OCI-LY3 (cell line): ENCODE measurements at regions not wholly inside any gene's neighbourhood (a gene's known extent, or its start where the extent isn't known, plus 50 kb on each side); places are given as distances from the start of the nearest gene placed in this dataset.

Source experiments
- H2AFZ ChIP-seq: fragments of 200-600, 300-600 bp; shearing (Covaris generic); 2 replicates; pipeline ENCODE4 v1.6.0; 2014; ENCODE audit warnings: antibody characterized with exemption, low read depth, low read length
- H3K27ac ChIP-seq: fragments of 200-600, 300-600 bp; sonication (generic); 2 replicates; pipeline ENCODE4 v1.5.1; 2014; ENCODE audit warnings: mild to moderate bottlenecking, low read length, moderate library complexity, mixed read lengths
- H3K27me3 ChIP-seq: fragments of 200-600, 300-600 bp; sonication (generic); 2 replicates; pipeline ENCODE4 v1.6.1; 2014; ENCODE audit warnings: low read depth, low read length, mixed read lengths
- H3K36me3 ChIP-seq: fragments of 200-600, 300-600 bp; sonication (generic); replicated peaks from 2 replicates; pipeline ENCODE3; 2014; ENCODE audit warnings: low read depth, low read length, mixed read lengths
- H3K4me1 ChIP-seq: fragments of 300-600, 200-600 bp; sonication (generic); 2 replicates; pipeline ENCODE4 v1.6.1; 2014; ENCODE audit warnings: low read length, mixed read lengths
- H3K4me2 ChIP-seq: fragments of 200-600, 300-600 bp; sonication (generic); 2 replicates; pipeline ENCODE4 v1.6.1; 2014; ENCODE audit warnings: low read length, mixed read lengths
- H3K4me3 ChIP-seq: fragments of 300-600, 200-600 bp; sonication (generic); 2 replicates; pipeline ENCODE4 v1.5.1; 2014; ENCODE audit warnings: antibody characterized with exemption, mild to moderate bottlenecking, low read length, moderate library complexity
- H3K79me2 ChIP-seq: fragments of 300-600, 200-600 bp; shearing (Covaris generic); 2 replicates; pipeline ENCODE4 v1.6.1; 2014; ENCODE audit warnings: mild to moderate bottlenecking, low read length, mixed read lengths
- H3K9ac ChIP-seq: fragments of 300-600, 200-600 bp; shearing (Covaris generic); 2 replicates; pipeline ENCODE4 v1.6.0; 2014; ENCODE audit warnings: mild to moderate bottlenecking, low read length, moderate library complexity
- H3K9me3 ChIP-seq: fragments of 200-600, 300-600 bp; shearing (Covaris generic); 2 replicates; pipeline ENCODE4 v1.6.1; 2014; ENCODE audit warnings: low read length, mixed read lengths; ENCODE audit not compliant: insufficient read depth
- H4K20me1 ChIP-seq: fragments of 200-600, 300-600 bp; sonication (generic); 2 replicates; pipeline ENCODE4 v1.6.1; 2016; ENCODE audit warnings: low read length, mixed read lengths; ENCODE audit not compliant: insufficient read depth
- CTCF ChIP-seq: fragments of 200-600, 300-600 bp; sonication (generic); IDR thresholded peaks from 2 replicates; pipeline ENCODE4 v1.5.1; 2014; ENCODE audit warnings: antibody characterized with exemption, low read length, low read depth
- EZH2phosphoT487 ChIP-seq: fragments of 200-600 bp; shearing (Covaris generic); IDR thresholded peaks from 2 replicates; pipeline ENCODE4 v1.6.1; 2018; ENCODE audit warnings: antibody characterized with exemption, mixed run types, low read depth

GRCh38 chr6:33954453-33954852 lies 150.7 kb upstream of the MLN start:
- no peak overlapping the region for H3K9ac ChIP-seq
- H3K79me2 ChIP-seq = no peaks in the 10 kb centered on the region
- H3K4me3 ChIP-seq = no peak overlapping the region
- H3K4me1 ChIP-seq = no peaks in the 10 kb centered on the region; the same call in 1 of the 2 replicates
- no peak overlapping the region for H3K27ac ChIP-seq
- no peaks in the 10 kb centered on the region for H3K27me3 ChIP-seq
- TF ChIP-seq EZH2phosphoT487 (no peak), CTCF (no peak)
- no peaks in the 10 kb centered on the region for H3K36me3 ChIP-seq
- H4K20me1 ChIP-seq = no peaks in the 10 kb centered on the region
- H2AFZ ChIP-seq = no peak overlapping the region
- H3K9me3 ChIP-seq = no peaks in the 10 kb centered on the region
- no peak overlapping the region for H3K4me2 ChIP-seq

- Histone ChIP-seq H3K36me3 (no peaks in the 10 kb centered on the region), H3K27ac (no peak overlapping the region), H3K79me2 (no peaks in the 10 kb centered on the region), H3K9ac (no peak overlapping the region), H2AFZ (no peak overlapping the region), H4K20me1 (no peaks in the 10 kb centered on the region), H3K9me3 (no peaks in the 10 kb centered on the region), H3K4me3 (no peak overlapping the region), H3K4me2 (no peak overlapping the region), H3K27me3 (no peaks in the 10 kb centered on the region), H3K4me1 (no peaks in the 10 kb centered on the region; the same call in 1 of the 2 replicates)
- TF ChIP-seq CTCF (no peak), EZH2phosphoT487 (no peak)
These were observed 149.4 kb upstream of the MLN start for GRCh38 chr6:33953171-33953570.

- no peaks in the 10 kb centered on the region for H3K9me3 ChIP-seq
- H3K4me3 ChIP-seq = no peak overlapping the region
- no peak overlapping the region for H3K4me2 ChIP-seq
- no peaks in the 10 kb centered on the region for H4K20me1 ChIP-seq
- no peaks in the 10 kb centered on the region for H3K36me3 ChIP-seq
- no peaks in the 10 kb centered on the region for H3K79me2 ChIP-seq
- H3K4me1 ChIP-seq = no peaks in the 10 kb centered on the region; the same call in 1 of the 2 replicates
- H3K27me3 ChIP-seq = no peaks in the 10 kb centered on the region
- TF ChIP-seq CTCF (no peak), EZH2phosphoT487 (no peak)
- H3K9ac ChIP-seq = no peak overlapping the region
- no peak overlapping the region for H2AFZ ChIP-seq
- H3K27ac ChIP-seq = no peak overlapping the region
These were observed 148.2 kb upstream of the MLN start for GRCh38 chr6:33952016-33952415.

- Histone ChIP-seq H3K4me2 (no peak overlapping the region), H3K79me2 (no peaks in the 10 kb centered on the region), H2AFZ (no peak overlapping the region), H3K36me3 (no peaks in the 10 kb centered on the region), H3K27me3 (no peaks in the 10 kb centered on the region), H3K4me1 (no peaks in the 10 kb centered on the region; the same call in 1 of the 2 replicates), H3K4me3 (no peak overlapping the region), H3K9ac (no peak overlapping the region), H4K20me1 (no peaks in the 10 kb centered on the region), H3K27ac (no peak overlapping the region), H3K9me3 (no peaks in the 10 kb centered on the region)
- no peak for TF ChIP-seq EZH2phosphoT487
- TF ChIP-seq CTCF = no peak
These were observed 147.4 kb upstream of the MLN start for GRCh38 chr6:33950891-33951889.
